Ectodermal cell (in vitro differentiated cells): ENCODE measurements at regions not wholly inside any gene's neighbourhood (a gene's known extent, or its start where the extent isn't known, plus 50 kb on each side); places are given as distances from the start of the nearest gene placed in this dataset.

ENCODE experiments used
- H3K27ac ChIP-seq: 2 replicates; pipeline ENCODE4 v1.7.0; 2013; ENCODE audit warnings: mild to moderate bottlenecking, low read depth, low read length; ENCODE audit not compliant: insufficient read depth, poor library complexity, severe bottlenecking
- H3K27me3 ChIP-seq: 2 replicates; pipeline ENCODE4 v1.7.0; 2013; ENCODE audit warnings: mild to moderate bottlenecking, low read length; ENCODE audit not compliant: insufficient read depth, control insufficient read depth, poor library complexity, severe bottlenecking
- H3K36me3 ChIP-seq: one replicate; pipeline ENCODE4 v1.7.0; 2013; ENCODE audit warnings: low read length; ENCODE audit not compliant: control insufficient read depth, insufficient read depth
- H3K4me1 ChIP-seq: one replicate; pipeline ENCODE4 v1.7.0; 2013; ENCODE audit warnings: low read length; ENCODE audit not compliant: control insufficient read depth, insufficient read depth
- H3K4me3 ChIP-seq: 2 replicates; pipeline ENCODE4 v1.7.0; 2013; ENCODE audit warnings: low read depth, low read length, control low read depth; ENCODE audit not compliant: insufficient read depth
- H3K9me3 ChIP-seq: 2 replicates; pipeline ENCODE4 v1.7.0; 2013; ENCODE audit warnings: mild to moderate bottlenecking, low read length, moderate library complexity; ENCODE audit not compliant: control insufficient read depth
- WGBS, 2 experiments: methylation state at CpG; one replicate each; pipeline ENCODE4 v1.1.7; 2013; ENCODE audit warnings: missing lambda C conversion rate in 2 of 2; 5-methylcytosine and 5-hydroxymethylcytosine counted together

GRCh38 chr2:160934991-160935390 lies 225.2 kb upstream of the TANK start:
- H3K4me1 ChIP-seq = no peaks in the 10 kb centered on the region
- H3K36me3 ChIP-seq = no peaks in the 10 kb centered on the region
- no peaks in the 10 kb centered on the region for H3K27me3 ChIP-seq
- H3K9me3 ChIP-seq = no peaks in the 10 kb centered on the region
- H3K4me3 ChIP-seq = no peak overlapping the region
- no peak overlapping the region for H3K27ac ChIP-seq
- 55 to 60% methylated on average over 1 of the region's 2 CpGs for WGBS, 2 experiments

DNA sequence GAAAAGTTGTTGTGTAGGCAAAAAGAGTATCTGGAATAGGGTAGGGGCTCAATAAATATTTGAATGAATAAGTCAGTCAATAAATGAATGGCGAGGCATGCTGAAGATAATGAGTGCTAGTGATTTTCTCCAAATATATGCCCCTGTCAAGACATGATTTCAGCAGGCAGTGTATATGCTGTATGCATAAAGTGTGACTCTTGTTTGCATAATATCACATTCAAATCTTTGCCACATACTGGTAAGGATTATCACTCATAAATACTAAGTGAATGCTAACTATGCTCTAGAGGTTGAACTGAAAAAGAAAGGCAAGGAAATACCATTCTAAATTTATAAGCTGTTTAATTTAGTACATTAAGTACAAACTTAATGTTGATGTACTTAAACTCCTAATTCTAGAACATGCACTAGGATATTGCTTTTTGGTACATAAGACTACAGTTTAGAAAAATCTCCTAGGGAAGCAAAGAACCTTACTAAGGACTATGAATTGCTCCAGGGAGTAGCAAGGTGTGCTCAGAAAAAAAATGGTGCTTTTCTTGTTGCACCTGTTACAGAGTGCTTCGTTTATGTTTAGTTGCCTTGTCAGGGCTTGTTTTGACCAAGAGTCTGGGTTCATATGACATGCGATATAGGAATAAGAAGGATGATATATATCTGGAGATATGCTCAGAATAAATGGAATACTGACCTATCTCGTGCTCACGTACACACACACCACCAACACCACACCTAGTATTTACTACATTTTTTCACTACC lies 224.0 kb upstream of the TANK start:
- no peak overlapping the region for H3K27ac ChIP-seq
- H3K9me3 ChIP-seq = no peaks in the 10 kb centered on the region
- H3K36me3 ChIP-seq = no peaks in the 10 kb centered on the region
- WGBS, 2 experiments = 93 to 100% methylated on average over 2 to 3 of the region's 5 CpGs
- no peak overlapping the region for H3K4me3 ChIP-seq
- H3K27me3 ChIP-seq = no peaks in the 10 kb centered on the region
- H3K4me1 ChIP-seq = no peaks in the 10 kb centered on the region

GRCh38 chr2:160940271-160940670 lies 220.0 kb upstream of the TANK start:
- WGBS, 2 experiments = 80 to 83% methylated on average over 1 of the region's 1 CpG
- no peak overlapping the region for H3K27ac ChIP-seq
- H3K36me3 ChIP-seq = no peaks in the 10 kb centered on the region
- H3K4me3 ChIP-seq = no peak overlapping the region
- H3K4me1 ChIP-seq = no peaks in the 10 kb centered on the region
- no peaks in the 10 kb centered on the region for H3K9me3 ChIP-seq
- no peaks in the 10 kb centered on the region for H3K27me3 ChIP-seq

- Histone ChIP-seq H3K9me3 (no peaks in the 10 kb centered on the region), H3K4me3 (no peak overlapping the region), H3K36me3 (no peaks in the 10 kb centered on the region), H3K4me1 (no peaks in the 10 kb centered on the region), H3K27me3 (no peaks in the 10 kb centered on the region), H3K27ac (no peak overlapping the region)
- 87 to 90% methylated on average over 2 of the region's 2 CpGs for WGBS, 2 experiments
Observed at GRCh38 chr2:160940699-160941098, 219.5 kb upstream of the TANK start.

DNA sequence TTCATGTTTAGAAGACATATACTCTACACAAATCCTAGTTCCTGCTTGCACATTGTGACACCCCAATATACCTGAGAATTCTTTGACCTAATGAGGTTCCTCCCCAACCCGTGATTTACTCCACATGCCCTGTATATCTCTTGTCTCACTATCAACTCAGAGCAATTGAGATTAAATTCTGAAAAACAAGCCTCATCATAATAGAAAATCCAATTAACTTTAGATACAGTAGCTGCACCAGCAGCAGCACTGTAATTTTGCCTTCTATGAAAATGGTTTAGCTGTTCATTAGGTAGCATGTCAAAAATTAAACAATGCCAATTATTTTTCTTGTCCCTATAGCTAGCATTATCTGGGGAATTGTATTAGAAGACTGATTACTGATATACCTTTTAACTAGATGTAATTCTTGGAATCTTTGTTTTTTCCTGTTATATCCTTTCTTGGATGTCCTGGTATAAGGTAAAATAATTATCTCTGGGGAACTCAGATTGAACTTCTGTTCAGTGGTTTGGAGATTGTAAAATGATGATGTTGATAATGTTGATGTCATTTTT lies 218.9 kb upstream of the TANK start:
- H3K4me1 ChIP-seq = no peaks in the 10 kb centered on the region
- H3K27ac ChIP-seq = no peak overlapping the region
- H3K4me3 ChIP-seq = no peak overlapping the region
- H3K27me3 ChIP-seq = no peaks in the 10 kb centered on the region
- H3K9me3 ChIP-seq = no peaks in the 10 kb centered on the region
- 85 to 87% methylated on average over 1 of the region's 1 CpG for WGBS, 2 experiments
- H3K36me3 ChIP-seq = no peaks in the 10 kb centered on the region

DNA sequence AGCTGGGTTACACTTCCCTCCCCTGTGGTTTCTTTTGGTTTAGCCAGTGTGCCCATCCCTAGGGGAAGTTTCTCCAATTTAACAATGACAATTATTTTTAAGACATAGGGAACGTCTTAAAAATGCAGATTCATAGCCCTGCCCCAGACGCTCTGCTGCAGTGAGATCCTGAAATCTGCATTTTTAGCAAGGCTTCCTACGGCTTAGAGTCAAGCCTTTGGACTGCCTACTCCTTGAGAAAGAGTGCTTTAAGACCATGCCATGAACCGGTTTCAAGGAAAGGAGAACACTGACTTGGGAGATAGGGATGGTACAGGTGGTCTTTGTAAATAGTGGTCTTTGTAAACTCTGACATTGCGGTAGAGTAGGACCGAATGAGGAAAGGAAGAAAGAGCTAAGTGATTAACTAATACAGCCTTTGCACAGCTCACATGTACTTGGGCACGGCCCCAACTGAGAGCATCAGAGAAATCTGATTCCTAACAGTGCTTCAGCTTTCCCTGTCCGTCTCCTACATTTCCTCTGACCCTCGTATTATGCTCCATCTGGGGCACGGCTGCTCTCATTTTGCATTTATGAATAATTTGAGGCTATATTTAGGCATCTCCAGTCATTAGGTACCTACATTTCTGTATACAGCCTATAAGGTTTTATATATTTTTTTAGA lies 217.6 kb upstream of the TANK start:
- 60 to 65% methylated on average over 9 to 10 of the region's 10 CpGs for WGBS, 2 experiments
- Histone ChIP-seq H3K9me3 (no peaks in the 10 kb centered on the region), H3K4me1 (no peaks in the 10 kb centered on the region), H3K27ac (no peak overlapping the region), H3K4me3 (no peak overlapping the region), H3K27me3 (no peaks in the 10 kb centered on the region), H3K36me3 (no peaks in the 10 kb centered on the region)

GRCh38 chr2:160943414-160943813 lies 216.8 kb upstream of the TANK start:
- no peak overlapping the region for H3K4me3 ChIP-seq
- no peaks in the 10 kb centered on the region for H3K9me3 ChIP-seq
- 91 to 95% methylated on average over 2 to 3 of the region's 3 CpGs for WGBS, 2 experiments
- H3K27ac ChIP-seq = no peak overlapping the region
- no peaks in the 10 kb centered on the region for H3K36me3 ChIP-seq
- H3K4me1 ChIP-seq = no peaks in the 10 kb centered on the region
- H3K27me3 ChIP-seq = no peaks in the 10 kb centered on the region

GRCh38 chr2:160952464-160953254 lies 207.6 kb upstream of the TANK start:
- H3K27ac ChIP-seq = no peak overlapping the region
- 70 to 79% methylated on average over 10 of the region's 10 CpGs for WGBS, 2 experiments
- H3K36me3 ChIP-seq = no peaks in the 10 kb centered on the region
- H3K9me3 ChIP-seq = no peaks in the 10 kb centered on the region
- no peaks in the 10 kb centered on the region for H3K27me3 ChIP-seq
- H3K4me1 ChIP-seq = no peaks in the 10 kb centered on the region
- no peak overlapping the region for H3K4me3 ChIP-seq

- Histone ChIP-seq H3K36me3 (no peaks in the 10 kb centered on the region), H3K4me1 (no peaks in the 10 kb centered on the region), H3K27ac (no peak overlapping the region), H3K27me3 (no peaks in the 10 kb centered on the region), H3K9me3 (no peaks in the 10 kb centered on the region), H3K4me3 (no peak overlapping the region)
- WGBS, 2 experiments = 94 to 95% methylated on average over 1 of the region's 1 CpG
Observed at GRCh38 chr2:160955578-160955977, 204.7 kb upstream of the TANK start.
